GM23338 (cell line): ENCODE measurements at regions not wholly inside any gene's neighbourhood (a gene's known extent, or its start where the extent isn't known, plus 50 kb on each side); places are given as distances from the start of the nearest gene placed in this dataset.

Source experiments
- ATAC-seq: fragments of 200-7000 bp; cut with Tn5 transposase; 3 replicates; pipeline ENCODE4 v1.9.1; 2020
- DNase-seq: peaks from one replicate; pipeline ENCODE4 v3.0.0-alpha.2; 2015; ENCODE audit warnings: low spot score
- H2AFZ ChIP-seq: fragments of 200-600 bp; sonication (generic); 2 replicates; pipeline ENCODE4 v1.8.0; 2016; ENCODE audit warnings: antibody characterized with exemption, mild to moderate bottlenecking, moderate library complexity
- H3F3A ChIP-seq: fragments of 200-600 bp; sonication (generic); replicated peaks from 2 replicates; pipeline ENCODE4 v1.8.0; 2017; ENCODE audit warnings: antibody characterized with exemption, mixed run types, low read depth
- H3K27ac ChIP-seq: fragments of 200-600 bp; sonication (generic); 2 replicates; pipeline ENCODE4 v1.6.1; 2016; ENCODE audit warnings: low read depth
- H3K27me3 ChIP-seq: fragments of 200-600 bp; sonication (generic); 2 replicates; pipeline ENCODE4 v1.8.0; 2016; ENCODE audit warnings: mild to moderate bottlenecking, mixed run types, moderate library complexity; ENCODE audit not compliant: insufficient read depth
- H3K36me3 ChIP-seq: fragments of 200-600 bp; sonication (generic); 2 replicates; pipeline ENCODE4 v1.8.0; 2016; ENCODE audit warnings: mild to moderate bottlenecking; ENCODE audit not compliant: insufficient read depth
- H3K4me1 ChIP-seq: fragments of 200-600 bp; sonication (generic); 2 replicates; pipeline ENCODE4 v1.8.0; 2016; ENCODE audit warnings: mild to moderate bottlenecking, moderate library complexity; ENCODE audit not compliant: insufficient read depth
- H3K4me2 ChIP-seq: fragments of 200-600 bp; sonication (generic); 2 replicates; pipeline ENCODE4 v1.7.1; 2017; ENCODE audit warnings: mixed run types
- H3K4me3 ChIP-seq: fragments of 200-600 bp; sonication (generic); 2 replicates; pipeline ENCODE4 v1.6.1; 2016; ENCODE audit warnings: mixed run types
- H3K79me2 ChIP-seq: fragments of 200-600 bp; sonication (generic); replicated peaks from 2 replicates; pipeline ENCODE4 v1.8.0; 2017; ENCODE audit warnings: mild to moderate bottlenecking; ENCODE audit not compliant: insufficient read depth
- H3K9me2 ChIP-seq: fragments of 200-600 bp; sonication (generic); 2 replicates; pipeline ENCODE4 v1.8.0; 2017; ENCODE audit not compliant: insufficient read depth
- H4K20me1 ChIP-seq: fragments of 200-600 bp; sonication (generic); replicated peaks from 2 replicates; pipeline ENCODE4 v1.8.0; 2017; ENCODE audit warnings: mild to moderate bottlenecking; ENCODE audit not compliant: insufficient read depth
- H3K27ac Mint-ChIP-seq: 2 replicates; pipeline ENCODE4 v1.8.0; 2020; ENCODE audit warnings: inconsistent platforms, mild to moderate bottlenecking, moderate library complexity, mixed read lengths
- H3K27me3 Mint-ChIP-seq: 3 replicates; pipeline ENCODE4 v1.8.0; 2022; ENCODE audit warnings: low read depth, mild to moderate bottlenecking, moderate library complexity, mixed read lengths, inconsistent platforms; ENCODE audit not compliant: insufficient read depth, poor library complexity
- H3K36me3 Mint-ChIP-seq: 3 replicates; pipeline ENCODE4 v1.8.0; 2021; ENCODE audit warnings: low read depth, mild to moderate bottlenecking, inconsistent platforms, moderate library complexity, mixed read lengths
- H3K4me1 Mint-ChIP-seq: 3 replicates; pipeline ENCODE4 v1.8.0; 2020; ENCODE audit warnings: mild to moderate bottlenecking, inconsistent platforms, mixed read lengths
- H3K4me3 Mint-ChIP-seq: 3 replicates; pipeline ENCODE4 v1.8.0; 2021; ENCODE audit warnings: moderate library complexity, mild to moderate bottlenecking, inconsistent platforms, mixed read lengths
- H3K9me3 Mint-ChIP-seq: 3 replicates; pipeline ENCODE4 v1.8.0; 2020; ENCODE audit warnings: moderate library complexity, mild to moderate bottlenecking, inconsistent platforms, mixed read lengths
- EZH2 ChIP-seq: fragments of 200-600 bp; sonication (generic); IDR thresholded peaks from one replicate; pipeline ENCODE4 v1.8.0; 2017; ENCODE audit warnings: antibody characterized with exemption, mild to moderate bottlenecking, low read depth; ENCODE audit not compliant: unreplicated experiment
- NANOG ChIP-seq: IDR thresholded peaks from 2 replicates; pipeline ENCODE4 v1.6.1; 2016; ENCODE audit warnings: antibody characterized with exemption, borderline replicate concordance
- STAT1 ChIP-seq: IDR thresholded peaks from one replicate; pipeline ENCODE4 v1.6.1; 2016; ENCODE audit warnings: antibody characterized with exemption; ENCODE audit not compliant: unreplicated experiment
- ZNF462 ChIP-seq: fragments of 250-450 bp; sonication (Bioruptor Pico); IDR thresholded peaks from 2 replicates; pipeline ENCODE4 v1.5.0; 2020; ENCODE audit warnings: mild to moderate bottlenecking, moderate library complexity
- TF ChIP-seq, protein P1 (sequence below): IDR thresholded peaks from 2 replicates; pipeline ENCODE4 v1.6.1; 2016; ENCODE audit warnings: antibody characterized with exemption

DNA sequence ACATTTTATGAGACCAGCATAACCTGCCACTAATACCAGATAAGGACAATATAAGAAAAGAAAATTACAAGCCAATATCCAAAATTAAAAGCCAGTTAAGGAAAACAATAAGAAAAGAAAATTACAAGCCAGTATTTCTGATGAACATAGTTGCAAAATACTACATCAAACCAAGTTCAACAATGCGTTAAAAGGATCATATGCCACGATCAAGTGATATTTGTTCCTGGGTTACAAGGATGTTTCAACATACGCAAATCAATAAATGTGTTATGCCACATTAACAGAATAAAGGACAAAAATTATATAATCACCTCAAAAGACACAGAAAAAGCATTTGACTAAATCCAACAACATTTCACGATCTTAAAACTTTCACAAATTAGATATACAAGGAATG lies 431.9 kb downstream of the ELAVL2 start (continued):
- TF ChIP-seq ZNF462 (CRISPR knock-in tag) (no peak), EZH2 (no peak)
- TF ChIP-seq, protein P1, sequence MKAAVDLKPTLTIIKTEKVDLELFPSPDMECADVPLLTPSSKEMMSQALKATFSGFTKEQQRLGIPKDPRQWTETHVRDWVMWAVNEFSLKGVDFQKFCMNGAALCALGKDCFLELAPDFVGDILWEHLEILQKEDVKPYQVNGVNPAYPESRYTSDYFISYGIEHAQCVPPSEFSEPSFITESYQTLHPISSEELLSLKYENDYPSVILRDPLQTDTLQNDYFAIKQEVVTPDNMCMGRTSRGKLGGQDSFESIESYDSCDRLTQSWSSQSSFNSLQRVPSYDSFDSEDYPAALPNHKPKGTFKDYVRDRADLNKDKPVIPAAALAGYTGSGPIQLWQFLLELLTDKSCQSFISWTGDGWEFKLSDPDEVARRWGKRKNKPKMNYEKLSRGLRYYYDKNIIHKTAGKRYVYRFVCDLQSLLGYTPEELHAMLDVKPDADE = no peak

- H3K4me1 ChIP-seq = no peaks in the 10 kb centered on the region
- H3K4me1 Mint-ChIP-seq = no peaks in the 10 kb centered on the region
- TF ChIP-seq ZNF462 (CRISPR knock-in tag) (no peak), EZH2 (no peak), NANOG (no peak), STAT1 (no peak)
- H3K27me3 ChIP-seq = no peaks in the 10 kb centered on the region
- no peak for DNase-seq
- no peak for ATAC-seq
- H3K9me3 Mint-ChIP-seq = no peaks in the 10 kb centered on the region
- no peak overlapping the region for H3K4me2 ChIP-seq
- no peak overlapping the region for H3K4me3 Mint-ChIP-seq
- H3K36me3 Mint-ChIP-seq = no peaks in the 10 kb centered on the region
- no peaks in the 10 kb centered on the region for H3K27me3 Mint-ChIP-seq
- no peak overlapping the region for H3K27ac ChIP-seq
- no peak overlapping the region for H2AFZ ChIP-seq
- no peaks in the 10 kb centered on the region for H3K79me2 ChIP-seq
- no peaks in the 10 kb centered on the region for H3K9me2 ChIP-seq
- H3K27ac Mint-ChIP-seq = no peak overlapping the region
- no peaks in the 10 kb centered on the region for H4K20me1 ChIP-seq
- no peaks in the 10 kb centered on the region for H3K36me3 ChIP-seq
- H3K4me3 ChIP-seq = no peak overlapping the region
- no peaks in the 10 kb centered on the region for H3F3A ChIP-seq
These were observed 417.2 kb downstream of the ELAVL2 start for GRCh38 chr9:23408874-23409273.
